Activated T-helper 9 cell treated with anti-CD3 and anti-CD28 coated beads, Interleukin-2, amount 50 U/mL, for 16 hours (primary cell): ENCODE measurements at regions not wholly inside any gene's neighbourhood (a gene's known extent, or its start where the extent isn't known, plus 50 kb on each side); places are given as distances from the start of the nearest gene placed in this dataset.
"Not testable (repeated sequence)": the region's sequence is repeated elsewhere in the genome, so short reads cannot be mapped to it uniquely, and the experiment has no call there.

ENCODE experiments used
- DNase-seq: peaks from one replicate; pipeline ENCODE4 v3.0.0-alpha.2; 2020; ENCODE audit warnings: low read depth

DNA sequence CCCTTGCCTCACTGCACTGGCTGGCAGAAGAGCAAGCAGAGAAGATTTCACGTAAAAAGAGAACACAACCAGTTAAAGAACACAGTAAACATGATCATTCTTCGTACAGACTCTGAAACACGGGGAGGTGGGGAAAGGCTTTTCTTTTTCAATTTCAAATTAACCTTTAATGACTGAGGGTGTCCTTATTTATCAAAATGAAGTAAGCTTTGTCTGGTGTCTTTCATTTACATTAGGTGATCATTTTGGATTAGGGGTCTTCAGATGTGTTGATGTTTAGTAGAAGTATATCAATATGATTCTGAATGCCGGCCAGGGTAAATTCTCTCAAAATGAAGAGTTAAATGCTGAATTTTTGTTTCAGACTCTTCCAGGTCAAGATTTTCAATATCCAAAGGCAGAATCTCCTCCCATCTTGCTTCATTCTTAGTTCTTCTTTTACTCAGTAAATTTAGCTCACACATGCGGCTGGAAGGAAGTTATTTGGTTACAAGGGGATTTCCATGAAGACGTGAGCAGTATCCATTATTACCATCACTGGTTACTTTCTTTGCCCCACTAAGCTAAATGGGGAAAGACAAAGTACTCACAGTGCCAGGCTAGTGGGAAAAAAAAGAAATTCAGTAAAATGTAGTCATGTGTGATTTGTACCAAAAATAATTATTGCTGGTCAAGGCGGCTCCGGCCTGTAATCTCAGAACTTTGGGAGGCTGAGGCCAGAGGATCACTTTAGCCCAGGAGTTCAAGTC, 272.2 kb upstream of the NR2F2 start:
- DNase-seq = no peak

- not testable (repeated sequence) for DNase-seq
These were observed 271.7 kb upstream of the NR2F2 start for GRCh38 chr15:96058852-96059103.

DNA sequence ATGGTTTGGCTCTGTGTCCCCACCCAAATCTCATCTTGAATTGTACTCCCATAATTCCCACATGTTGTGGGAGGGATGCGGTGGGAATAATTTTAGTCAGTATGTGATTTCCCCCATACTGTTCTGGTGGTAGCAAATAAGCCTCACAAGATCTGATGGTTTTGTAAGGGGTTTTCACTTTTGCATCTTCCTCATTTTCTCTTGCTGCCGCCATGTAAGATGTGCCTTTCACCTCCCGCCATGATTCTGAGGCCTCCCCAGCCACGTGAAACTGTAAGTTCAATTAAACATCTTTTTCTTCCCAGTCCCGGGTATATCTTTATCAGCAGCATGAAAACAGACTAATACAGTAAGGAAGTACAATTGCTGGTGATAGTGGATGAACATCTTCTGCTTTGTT, 269.9 kb upstream of the NR2F2 start:
- not testable (repeated sequence) for DNase-seq

DNA sequence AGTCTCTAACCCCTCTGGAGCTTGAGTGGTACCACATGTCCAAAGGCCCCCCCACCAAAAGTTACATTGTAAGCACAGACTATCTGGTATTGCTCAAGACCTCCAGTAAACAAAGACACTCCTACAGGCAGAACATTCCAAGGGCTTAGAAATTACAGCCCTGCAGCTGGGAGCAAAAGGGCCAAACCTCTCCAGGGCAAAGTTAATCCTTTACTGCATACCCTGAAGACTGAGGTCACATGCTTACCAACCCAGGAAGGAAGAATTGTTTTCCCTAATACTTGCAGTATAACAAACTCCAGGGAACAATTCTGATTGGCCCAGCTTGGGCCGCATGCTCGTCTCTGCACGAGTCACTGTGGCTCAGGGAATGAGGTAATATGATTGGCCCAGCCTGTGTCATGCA, 266.1 kb upstream of the NR2F2 start:
- DNase-seq = no peak

- no peak for DNase-seq
These were observed 264.4 kb upstream of the NR2F2 start for GRCh38 chr15:96066126-96066525.

DNA sequence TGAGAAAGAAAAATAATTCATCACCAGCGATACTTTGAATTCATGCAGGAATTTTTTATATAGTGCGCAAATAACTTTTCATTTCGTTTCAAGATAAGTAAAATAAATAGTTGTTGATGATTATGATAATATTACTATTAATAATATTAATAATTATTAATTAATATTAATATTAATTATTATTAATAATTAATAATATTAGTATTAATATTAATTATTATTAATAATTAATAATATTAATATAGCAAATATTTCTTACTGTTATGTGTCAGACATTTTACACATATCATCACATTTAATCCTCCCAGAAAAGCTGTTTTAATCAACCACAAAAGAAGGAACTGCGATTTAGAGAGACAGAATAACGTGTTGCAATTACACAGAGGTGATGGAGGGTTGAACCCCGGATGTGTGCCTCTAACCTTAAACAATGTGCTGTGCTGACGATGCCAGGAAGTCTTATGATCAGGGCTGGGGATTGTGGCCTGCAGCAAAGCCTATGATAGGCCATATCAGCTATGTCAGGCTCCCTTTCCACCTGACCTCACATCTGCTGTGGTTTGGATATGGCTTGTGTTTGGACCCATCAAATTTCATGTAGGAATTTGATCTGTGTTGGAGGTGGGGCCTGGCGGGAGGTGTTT, 263.5 kb upstream of the NR2F2 start:
- no peak for DNase-seq

- DNase-seq = no peak
These were observed 262.8 kb upstream of the NR2F2 start for GRCh38 chr15:96067677-96068076.

- DNase-seq = no peak
These were observed 261.6 kb upstream of the NR2F2 start for GRCh38 chr15:96068897-96069296.

DNA sequence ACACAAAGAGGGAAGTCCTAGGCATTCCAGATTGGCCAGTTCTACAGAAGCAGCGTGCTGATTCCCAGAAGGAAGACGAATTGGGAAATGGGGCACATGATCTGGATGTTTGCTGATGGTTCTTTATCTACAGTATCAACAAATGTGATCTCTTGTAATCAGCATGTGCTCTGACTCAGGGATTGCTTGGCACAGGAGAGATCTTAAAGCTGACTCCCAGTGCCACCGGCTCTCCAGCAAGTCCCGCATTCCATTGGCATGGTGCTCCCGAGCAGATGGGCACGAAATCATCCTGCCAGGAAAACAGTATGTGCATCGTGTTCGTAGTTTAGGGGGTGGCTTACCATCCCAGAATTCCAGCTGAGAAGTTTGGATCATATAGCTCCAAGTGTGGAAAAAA, 259.9 kb upstream of the NR2F2 start:
- DNase-seq = no peak

GRCh38 chr15:96072821-96073220, 257.7 kb upstream of the NR2F2 start:
- DNase-seq = no peak

GRCh38 chr15:96073908-96074307, 256.6 kb upstream of the NR2F2 start:
- no peak for DNase-seq

GRCh38 chr15:96075895-96076294, 254.6 kb upstream of the NR2F2 start:
- no peak for DNase-seq

DNA sequence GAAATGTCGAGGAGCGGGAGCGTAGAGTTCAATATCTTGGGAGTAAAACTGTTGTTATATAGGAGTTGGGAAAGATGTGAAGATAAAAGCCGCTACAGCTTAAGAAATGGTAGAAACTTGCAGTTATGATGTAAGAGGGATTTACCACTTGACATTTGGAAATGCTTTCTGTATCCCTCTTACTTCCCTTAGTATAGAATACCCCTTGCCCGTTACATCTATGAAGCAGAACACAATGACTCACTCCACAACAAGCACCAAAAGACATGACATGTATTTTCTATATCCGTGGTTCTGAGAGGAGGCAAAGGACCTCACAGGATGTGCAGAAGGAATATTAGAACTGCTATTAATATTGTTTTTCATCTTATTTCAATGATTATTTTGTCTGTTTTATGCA, 254.2 kb upstream of the NR2F2 start:
- no peak for DNase-seq

- DNase-seq = no peak
These were observed 251.5 kb upstream of the NR2F2 start for GRCh38 chr15:96079041-96079440.

GRCh38 chr15:96079882-96080281, 250.6 kb upstream of the NR2F2 start:
- no peak for DNase-seq

DNA sequence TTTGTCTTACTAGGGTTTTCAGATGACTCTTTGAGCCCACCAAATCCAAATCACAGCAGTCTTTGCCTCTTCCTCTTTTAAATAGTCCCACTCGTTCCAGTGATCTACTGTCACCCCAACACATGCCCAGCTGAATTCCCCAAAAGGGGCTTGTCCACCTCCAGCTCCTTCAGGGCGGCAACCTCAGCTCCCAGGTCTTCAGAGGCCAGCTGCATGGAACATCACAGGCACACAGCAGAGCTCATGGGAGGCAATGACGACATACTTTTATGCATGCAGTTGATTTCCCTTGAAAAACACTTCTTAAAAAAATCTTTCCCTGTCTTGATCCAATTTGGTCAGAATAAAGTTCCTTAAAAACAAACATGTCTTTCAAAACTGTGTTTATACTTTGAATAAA, 244.3 kb upstream of the NR2F2 start:
- DNase-seq = no peak

GRCh38 chr15:96087180-96087884, 243.2 kb upstream of the NR2F2 start:
- no peak for DNase-seq

- DNase-seq = no peak
These were observed 241.8 kb upstream of the NR2F2 start for GRCh38 chr15:96088650-96089049.

GRCh38 chr15:96089405-96090058, 241.0 kb upstream of the NR2F2 start:
- no peak for DNase-seq

DNA sequence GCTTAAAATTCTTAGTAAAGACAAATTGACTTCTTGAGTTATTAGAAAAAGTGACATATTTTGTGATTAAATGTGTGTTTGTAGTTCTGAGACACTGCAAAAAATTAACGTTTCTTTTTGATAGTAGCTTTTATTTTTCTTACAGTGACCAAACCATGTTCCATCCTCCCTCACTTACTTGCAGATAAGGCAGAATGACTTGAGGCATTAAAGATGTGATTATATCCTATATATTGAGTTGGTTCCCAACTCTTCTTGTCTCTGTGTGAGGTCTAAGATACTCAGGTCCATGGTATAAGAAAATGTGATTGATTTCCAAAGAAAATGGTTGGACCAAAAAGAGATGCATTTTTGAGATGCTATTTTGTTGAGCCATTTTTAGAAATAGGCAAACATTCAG, 238.3 kb upstream of the NR2F2 start:
- no peak for DNase-seq

GRCh38 chr15:96093063-96093462, 237.4 kb upstream of the NR2F2 start:
- no peak for DNase-seq

- no peak for DNase-seq
These were observed 232.8 kb upstream of the NR2F2 start for GRCh38 chr15:96097661-96098060.

- DNase-seq = no peak
These were observed 227.9 kb upstream of the NR2F2 start for GRCh38 chr15:96102631-96103030.
